ENCODE measurements at regions not wholly inside any gene's neighbourhood (a gene's known extent, or its start where the extent isn't known, plus 50 kb on each side); places are given as distances from the start of the nearest gene placed in this dataset.

GRCh38 chr10:4602764-4603491 is 223.1 kb upstream of the AKR1E2 start:
- TF ChIP-seq POLR2AphosphoS5 (IDR thresholded peaks at IDR 0.05) (no peak), POLR2A (IDR thresholded peaks at IDR 0.05) (no peak), EP300 (IDR thresholded peaks at IDR 0.05) (no peak)
